MM.1S (cell line): ENCODE measurements at regions not wholly inside any gene's neighbourhood (a gene's known extent, or its start where the extent isn't known, plus 50 kb on each side); places are given as distances from the start of the nearest gene placed in this dataset.

Experiments
- CTCF ChIP-seq: fragments of 300-600 bp; sonication (generic); IDR thresholded peaks from 2 replicates; pipeline ENCODE4 v1.5.1; 2016; ENCODE audit warnings: antibody characterized with exemption, low read length, mixed read lengths
- EZH2phosphoT487 ChIP-seq: fragments of 300-600 bp; sonication (generic); IDR thresholded peaks from 2 replicates; pipeline ENCODE4 v1.6.1; 2018; ENCODE audit warnings: antibody characterized with exemption, low read length

GRCh38 chr13:103291798-103292572 is 225.8 kb upstream of the SLC10A2 start:
- TF ChIP-seq CTCF (no peak), EZH2phosphoT487 (no peak)
